Astrocyte of the spinal cord (primary cell): ENCODE measurements at regions not wholly inside any gene's neighbourhood (a gene's known extent, or its start where the extent isn't known, plus 50 kb on each side); places are given as distances from the start of the nearest gene placed in this dataset.
"Not testable (repeated sequence)": the region's sequence is repeated elsewhere in the genome, so short reads cannot be mapped to it uniquely, and the experiment has no call there.

Experiments
- DNase-seq: peaks from one replicate; pipeline ENCODE4 v3.0.0; 2011; ENCODE audit warnings: low read depth, low spot score
- H3K4me3 ChIP-seq: 2 replicates; pipeline ENCODE4 v1.5.1; 2011; ENCODE audit warnings: low read depth, mild to moderate bottlenecking, low read length, moderate library complexity
- in situ Hi-C: cut with HindIII; loops from 2 replicates; pipeline ENCODE4 v1.10.0; 2017; ENCODE audit warnings: low sequenced_read_pairs
- TF ChIP-seq, protein P1 (sequence below): IDR thresholded peaks from 2 replicates; pipeline ENCODE4 v1.5.1; 2012; ENCODE audit warnings: low read depth, mild to moderate bottlenecking, low read length, inconsistent platforms

DNA sequence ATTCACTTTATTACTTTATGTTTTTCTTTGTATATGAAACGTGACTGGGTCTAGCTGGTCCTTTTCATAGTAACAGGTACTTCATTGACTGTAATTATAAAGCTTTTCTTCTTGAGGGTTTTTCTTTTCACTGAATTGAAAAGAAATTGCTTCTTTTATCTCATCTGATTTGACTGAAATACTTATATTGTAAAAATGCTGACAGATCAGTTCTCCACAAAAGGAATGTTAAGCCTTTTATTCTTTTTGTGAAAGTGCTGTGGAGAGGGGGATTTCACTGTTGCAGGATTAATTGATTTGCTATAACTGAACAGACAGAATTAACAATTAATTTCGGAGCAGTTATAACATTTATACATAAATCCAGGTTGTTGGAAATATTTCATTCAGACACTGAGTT, 2043.6 kb upstream of the C9orf72 start:
- DNase-seq: no peak
- no peak overlapping the region for H3K4me3 ChIP-seq
- in situ Hi-C loops: no loop called here
- TF ChIP-seq, protein P1, sequence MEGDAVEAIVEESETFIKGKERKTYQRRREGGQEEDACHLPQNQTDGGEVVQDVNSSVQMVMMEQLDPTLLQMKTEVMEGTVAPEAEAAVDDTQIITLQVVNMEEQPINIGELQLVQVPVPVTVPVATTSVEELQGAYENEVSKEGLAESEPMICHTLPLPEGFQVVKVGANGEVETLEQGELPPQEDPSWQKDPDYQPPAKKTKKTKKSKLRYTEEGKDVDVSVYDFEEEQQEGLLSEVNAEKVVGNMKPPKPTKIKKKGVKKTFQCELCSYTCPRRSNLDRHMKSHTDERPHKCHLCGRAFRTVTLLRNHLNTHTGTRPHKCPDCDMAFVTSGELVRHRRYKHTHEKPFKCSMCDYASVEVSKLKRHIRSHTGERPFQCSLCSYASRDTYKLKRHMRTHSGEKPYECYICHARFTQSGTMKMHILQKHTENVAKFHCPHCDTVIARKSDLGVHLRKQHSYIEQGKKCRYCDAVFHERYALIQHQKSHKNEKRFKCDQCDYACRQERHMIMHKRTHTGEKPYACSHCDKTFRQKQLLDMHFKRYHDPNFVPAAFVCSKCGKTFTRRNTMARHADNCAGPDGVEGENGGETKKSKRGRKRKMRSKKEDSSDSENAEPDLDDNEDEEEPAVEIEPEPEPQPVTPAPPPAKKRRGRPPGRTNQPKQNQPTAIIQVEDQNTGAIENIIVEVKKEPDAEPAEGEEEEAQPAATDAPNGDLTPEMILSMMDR: no peak

- no peak overlapping the region for H3K4me3 ChIP-seq
- in situ Hi-C loops: no loop called here
- DNase-seq: peak; percentile 59
- TF ChIP-seq, protein P1: no peak
Observed at GRCh38 chr9:29625292-29625731, 2052.0 kb upstream of the C9orf72 start.

DNA sequence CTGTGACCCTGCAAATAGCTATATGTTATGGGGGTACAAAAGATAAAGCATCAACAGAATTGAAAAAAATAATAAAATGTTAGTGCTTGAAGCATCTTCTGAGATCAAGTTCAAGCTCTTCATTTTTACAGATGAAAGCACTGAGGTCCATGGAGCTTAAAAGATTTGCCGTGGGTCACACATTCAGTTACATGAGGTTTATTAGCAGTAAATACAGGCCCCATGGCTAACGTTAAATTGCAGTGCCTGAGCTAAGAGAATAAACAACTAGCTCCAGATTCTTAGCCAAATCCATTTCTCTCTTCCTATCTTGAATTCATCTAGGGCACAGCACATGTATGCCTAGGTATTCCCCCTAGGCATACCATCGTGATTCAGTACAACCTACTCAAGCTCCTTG, 2052.7 kb upstream of the C9orf72 start:
- in situ Hi-C loops: no loop called here
- no peak for DNase-seq
- H3K4me3 ChIP-seq: no peak overlapping the region
- TF ChIP-seq, protein P1: no peak

DNA sequence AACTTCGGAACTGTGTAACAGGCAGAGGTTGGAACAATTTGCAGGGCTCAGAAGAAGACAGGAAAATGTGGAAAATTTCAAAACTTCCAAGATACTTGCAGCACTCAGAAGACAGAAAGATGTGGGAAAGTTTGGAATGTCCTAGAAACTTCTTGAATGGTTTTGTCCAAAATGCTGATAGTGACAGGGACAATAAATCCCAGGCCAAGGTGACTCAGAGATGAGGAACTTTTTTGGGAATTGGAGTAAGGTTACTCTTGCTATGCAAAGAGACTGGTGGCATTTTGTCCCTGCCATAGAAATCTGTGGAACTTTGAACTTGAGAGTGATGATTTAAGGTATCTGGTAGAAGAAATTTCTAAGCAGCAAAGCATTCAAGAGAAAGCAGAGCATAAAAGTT, 2055.6 kb upstream of the C9orf72 start:
- in situ Hi-C loops, DNase-seq, H3K4me3 ChIP-seq: not testable (repeated sequence)

DNA sequence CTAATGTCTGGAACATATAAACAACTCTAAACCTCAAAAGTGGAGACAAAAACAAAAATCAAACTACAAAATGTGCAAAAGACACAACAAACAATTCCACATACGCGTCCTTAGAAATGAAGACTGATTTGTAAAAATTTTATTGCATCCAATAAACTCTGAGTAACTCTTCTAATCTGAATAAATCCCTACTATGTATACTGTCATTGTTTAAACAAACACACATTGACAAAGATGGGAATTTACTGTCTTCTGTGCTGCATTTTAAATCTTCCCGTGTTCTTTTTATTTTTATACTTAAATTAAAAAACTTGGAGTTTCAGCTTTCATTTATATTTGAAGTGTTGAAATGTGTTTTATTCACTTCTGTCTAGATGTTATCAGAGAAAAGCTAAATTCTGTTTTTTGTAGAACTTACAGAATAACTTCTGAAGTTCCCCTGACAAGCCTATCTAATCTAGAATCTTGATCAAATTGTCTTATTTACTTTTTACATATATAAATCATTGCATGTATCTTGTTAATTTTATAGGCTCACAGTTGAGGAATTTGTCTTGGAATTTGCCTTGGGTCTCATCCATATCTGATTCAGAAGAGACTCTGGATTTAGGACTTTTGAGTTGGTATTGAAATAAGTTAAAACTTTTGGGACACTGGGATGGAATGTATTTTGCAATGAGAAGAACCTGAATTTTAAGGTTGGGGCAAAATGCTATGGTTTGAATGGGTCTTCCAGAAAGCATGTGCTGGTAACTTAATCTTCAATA, 2064.4 kb upstream of the C9orf72 start:
- in situ Hi-C loops: no loop called here
- TF ChIP-seq, protein P1: no peak
- H3K4me3 ChIP-seq: no peak overlapping the region
- DNase-seq: no peak

GRCh38 chr9:29640507-29640906, 2067.2 kb upstream of the C9orf72 start:
- TF ChIP-seq, protein P1: no peak
- in situ Hi-C loops: no loop called here
- H3K4me3 ChIP-seq: no peak overlapping the region
- no peak for DNase-seq

DNA sequence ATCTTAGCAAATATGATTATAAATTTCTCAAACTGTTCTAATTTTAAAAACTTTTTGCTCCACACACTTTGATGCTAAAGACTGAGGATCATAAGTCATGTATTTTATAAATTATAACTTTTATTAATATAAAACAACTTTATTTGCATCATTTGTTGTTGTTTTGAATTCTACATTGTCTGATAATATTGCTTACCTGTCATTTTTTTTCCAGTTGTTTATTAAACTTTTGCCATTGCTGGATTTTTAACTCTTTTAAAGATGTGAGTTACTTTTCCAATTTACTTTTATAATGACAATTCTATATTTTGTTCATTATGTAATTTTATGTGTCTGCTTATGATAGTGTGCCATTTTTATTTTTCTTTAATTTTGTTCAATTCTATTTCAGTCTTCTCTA, 2071.2 kb upstream of the C9orf72 start:
- DNase-seq: no peak
- in situ Hi-C loops: no loop called here
- H3K4me3 ChIP-seq: no peak overlapping the region
- TF ChIP-seq, protein P1: no peak
